NT2/D1 (cell line): ENCODE measurements at regions not wholly inside any gene's neighbourhood (a gene's known extent, or its start where the extent isn't known, plus 50 kb on each side); places are given as distances from the start of the nearest gene placed in this dataset.

Source experiments
- SUZ12 ChIP-seq: IDR thresholded peaks from 2 replicates; pipeline ENCODE4 v1.6.1; 2011; ENCODE audit not compliant: insufficient read length, insufficient read depth; ENCODE audit errors: extremely low read depth
- ZNF274 ChIP-seq: IDR thresholded peaks from 2 replicates; pipeline ENCODE4 v1.6.1; 2011; ENCODE audit warnings: mild to moderate bottlenecking, low read depth, low read length

DNA sequence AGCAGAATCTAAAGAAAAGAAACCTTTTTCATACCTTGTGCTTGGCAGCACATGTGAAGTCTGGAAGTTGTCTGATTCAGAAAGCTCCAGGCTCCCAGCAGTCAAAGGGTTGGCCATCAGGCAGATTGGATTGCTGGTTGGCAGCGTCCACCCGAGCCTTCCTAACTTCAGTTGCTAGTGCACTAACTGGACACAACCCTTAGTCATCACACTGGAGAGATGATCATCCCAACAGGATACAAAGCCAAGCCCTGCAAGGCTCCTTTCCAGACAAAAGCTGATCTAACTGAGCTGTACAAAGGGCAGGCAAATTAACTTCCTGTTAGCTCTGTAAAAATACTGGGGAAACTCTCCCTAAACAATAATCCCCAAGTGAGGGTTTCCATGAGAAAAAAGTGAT is 185.6 kb downstream of the SNX18 start:
- TF ChIP-seq SUZ12 (no peak), ZNF274 (no peak)
